Activated CD4-positive, alpha-beta T cell treated with anti-CD3 and anti-CD28 coated beads, Interleukin-2, amount 50 U/mL, for 16 hours (primary cell): ENCODE measurements at regions not wholly inside any gene's neighbourhood (a gene's known extent, or its start where the extent isn't known, plus 50 kb on each side); places are given as distances from the start of the nearest gene placed in this dataset.

Source experiments
- DNase-seq: peaks from one replicate; pipeline ENCODE4 v3.0.0-alpha.2; 2020

GRCh38 chr10:113446739-113447138 lies 106.1 kb upstream of the HABP2 start:
- no peak for DNase-seq

- DNase-seq = no peak
These were observed 105.6 kb upstream of the HABP2 start for GRCh38 chr10:113447278-113447677.

DNA sequence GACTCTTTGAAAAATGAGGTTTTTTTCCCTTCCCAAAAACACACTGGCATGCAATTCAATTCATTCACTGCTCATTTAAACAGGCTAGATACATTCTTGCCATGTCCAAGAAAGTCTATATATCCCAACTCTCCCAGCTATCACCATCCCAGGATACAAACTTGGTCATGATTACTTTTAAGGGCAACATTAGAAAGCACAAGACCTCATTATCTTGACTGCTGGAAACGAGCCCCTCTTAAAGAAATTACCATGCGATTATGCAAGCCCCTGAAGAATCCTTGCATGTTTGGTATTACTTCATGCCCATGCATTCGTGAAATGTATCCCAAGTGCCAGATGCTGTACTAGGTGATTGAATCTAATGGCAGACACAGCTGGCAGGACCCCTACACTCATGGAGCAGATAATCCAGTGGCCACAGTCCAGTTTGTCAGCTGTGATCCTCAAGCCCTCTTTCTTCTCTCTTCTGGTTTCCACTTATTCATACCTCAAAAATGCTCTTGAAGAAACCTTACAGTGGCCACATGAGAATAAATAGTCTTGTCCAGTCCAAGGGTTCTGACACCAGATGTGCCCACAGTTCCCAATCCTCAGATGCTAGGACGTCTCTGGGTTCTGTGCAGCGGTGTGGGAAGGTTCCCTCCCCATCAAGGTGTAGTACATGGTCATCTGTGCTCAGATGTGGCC lies 103.7 kb upstream of the HABP2 start:
- no peak for DNase-seq

DNA sequence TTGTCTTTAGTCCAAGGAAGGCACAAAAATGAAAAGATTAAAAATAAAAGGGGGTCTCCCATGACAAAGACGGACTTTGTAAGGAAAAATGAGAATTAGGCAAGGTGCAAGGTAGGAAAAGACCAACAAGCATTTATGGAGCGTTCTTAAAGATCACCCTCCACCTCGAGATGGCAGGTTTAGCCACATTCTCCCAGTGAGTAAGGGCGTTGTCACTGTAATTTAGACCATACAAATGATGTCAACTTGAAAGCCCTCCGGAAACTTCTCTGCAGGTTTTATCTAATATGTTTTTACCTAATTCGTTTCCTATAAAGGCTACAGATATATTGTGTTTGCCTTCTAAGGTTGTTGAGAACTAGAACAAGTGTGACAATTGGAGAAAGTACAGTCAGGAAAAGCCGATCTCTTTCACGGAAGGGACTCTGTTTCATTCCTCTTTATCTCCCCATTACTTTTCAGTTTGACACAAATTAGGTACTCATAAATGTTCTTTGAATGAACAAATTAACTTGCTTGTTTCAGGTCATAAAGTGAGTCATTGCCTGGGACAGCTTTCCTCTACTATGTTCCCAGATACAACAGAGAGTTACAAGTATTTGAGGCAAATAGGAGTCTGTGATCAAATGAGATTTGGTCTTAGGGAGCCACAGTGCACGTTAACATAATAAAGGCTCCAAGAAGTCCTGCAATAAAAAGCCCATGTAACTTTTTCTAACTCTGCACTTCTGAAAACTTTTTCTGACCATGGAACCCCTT lies 102.6 kb upstream of the HABP2 start:
- DNase-seq = no peak

GRCh38 chr10:113450906-113451305 lies 101.9 kb upstream of the HABP2 start:
- no peak for DNase-seq

- DNase-seq = no peak
These were observed 100.6 kb upstream of the HABP2 start for GRCh38 chr10:113452146-113452845.

GRCh38 chr10:113453351-113453750 lies 99.5 kb upstream of the HABP2 start:
- no peak for DNase-seq

GRCh38 chr10:113454341-113455061 lies 98.4 kb upstream of the HABP2 start:
- peak; percentile 15 for DNase-seq

GRCh38 chr10:113455947-113456346 lies 96.9 kb upstream of the HABP2 start:
- no peak for DNase-seq

- no peak for DNase-seq
These were observed 96.1 kb upstream of the HABP2 start for GRCh38 chr10:113456741-113457140.

- DNase-seq = no peak
These were observed 95.4 kb upstream of the HABP2 start for GRCh38 chr10:113457408-113457807.

DNA sequence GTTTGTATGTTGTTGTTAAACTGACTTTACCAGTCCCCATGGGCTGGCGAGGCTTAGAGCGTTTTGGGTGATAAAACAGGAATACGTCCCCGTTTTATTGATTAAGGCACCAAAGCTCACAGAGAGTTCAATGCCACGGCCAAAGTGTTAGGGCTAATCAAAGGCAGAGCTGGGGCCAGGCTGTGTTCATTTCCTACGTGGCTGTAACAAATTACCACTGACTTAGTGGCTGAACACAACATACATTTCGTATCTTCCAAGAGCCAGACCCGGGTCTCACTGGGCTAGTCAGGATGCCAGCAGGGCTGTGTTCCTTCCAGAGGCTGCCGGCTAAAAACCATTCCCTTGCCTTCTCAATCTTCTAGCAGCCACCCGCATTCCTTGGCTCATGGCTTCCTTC lies 94.4 kb upstream of the HABP2 start:
- no peak for DNase-seq

- no peak for DNase-seq
These were observed 93.9 kb upstream of the HABP2 start for GRCh38 chr10:113458944-113459343.

- DNase-seq = no peak
These were observed 93.1 kb upstream of the HABP2 start for GRCh38 chr10:113459626-113460280.

DNA sequence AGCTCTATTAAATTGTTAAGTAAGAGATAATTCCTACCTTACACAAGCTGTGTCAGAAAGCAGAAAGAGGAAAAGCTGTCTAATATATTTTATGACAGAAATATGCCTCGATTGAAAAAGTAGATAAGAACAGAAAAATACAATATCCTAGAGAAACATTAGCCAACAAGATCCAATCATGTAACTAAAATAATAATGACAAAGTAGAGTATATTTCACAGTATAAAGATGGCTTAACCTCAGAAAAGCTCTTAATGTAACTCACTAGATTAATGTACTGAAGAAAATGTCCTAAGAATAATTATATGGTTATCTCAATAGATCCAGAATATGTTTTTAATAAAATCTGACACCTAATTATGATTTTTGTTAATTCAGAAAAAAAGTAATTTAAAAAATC lies 89.8 kb upstream of the HABP2 start:
- DNase-seq = no peak

DNA sequence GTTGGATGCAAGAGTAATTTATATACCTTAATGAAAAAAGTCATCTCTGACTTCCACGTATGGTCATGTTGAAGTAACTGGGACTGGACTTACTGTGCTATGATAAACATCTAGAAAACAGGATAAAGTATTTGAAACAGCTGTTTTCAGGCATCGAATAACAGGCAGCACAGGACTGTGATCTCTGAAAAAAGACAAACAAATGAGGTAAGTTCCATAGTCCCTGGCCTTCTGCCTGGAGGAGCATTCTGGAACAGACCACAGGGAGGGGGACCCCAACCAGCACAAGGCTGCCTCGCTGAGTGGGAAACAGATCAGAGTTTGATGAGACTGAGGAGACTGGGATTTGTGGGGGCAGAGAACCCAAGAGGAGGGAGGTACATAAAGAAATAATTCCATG lies 89.1 kb upstream of the HABP2 start:
- DNase-seq = no peak

- no peak for DNase-seq
These were observed 83.1 kb upstream of the HABP2 start for GRCh38 chr10:113469796-113470195.

GRCh38 chr10:113470372-113471240 lies 82.2 kb upstream of the HABP2 start:
- no peak for DNase-seq

GRCh38 chr10:113471241-113471996 lies 81.4 kb upstream of the HABP2 start:
- DNase-seq = no peak

- DNase-seq = no peak
These were observed 79.8 kb upstream of the HABP2 start for GRCh38 chr10:113473011-113473410.

- DNase-seq = no peak
These were observed 79.0 kb upstream of the HABP2 start for GRCh38 chr10:113473851-113474250.
